ENCODE measurements at regions not wholly inside any gene's neighbourhood (a gene's known extent, or its start where the extent isn't known, plus 50 kb on each side); places are given as distances from the start of the nearest gene placed in this dataset.

GRCh38 chr18:55856679-55857078 is 268.7 kb upstream of the TCF4 start:
- TF ChIP-seq, protein P1, sequence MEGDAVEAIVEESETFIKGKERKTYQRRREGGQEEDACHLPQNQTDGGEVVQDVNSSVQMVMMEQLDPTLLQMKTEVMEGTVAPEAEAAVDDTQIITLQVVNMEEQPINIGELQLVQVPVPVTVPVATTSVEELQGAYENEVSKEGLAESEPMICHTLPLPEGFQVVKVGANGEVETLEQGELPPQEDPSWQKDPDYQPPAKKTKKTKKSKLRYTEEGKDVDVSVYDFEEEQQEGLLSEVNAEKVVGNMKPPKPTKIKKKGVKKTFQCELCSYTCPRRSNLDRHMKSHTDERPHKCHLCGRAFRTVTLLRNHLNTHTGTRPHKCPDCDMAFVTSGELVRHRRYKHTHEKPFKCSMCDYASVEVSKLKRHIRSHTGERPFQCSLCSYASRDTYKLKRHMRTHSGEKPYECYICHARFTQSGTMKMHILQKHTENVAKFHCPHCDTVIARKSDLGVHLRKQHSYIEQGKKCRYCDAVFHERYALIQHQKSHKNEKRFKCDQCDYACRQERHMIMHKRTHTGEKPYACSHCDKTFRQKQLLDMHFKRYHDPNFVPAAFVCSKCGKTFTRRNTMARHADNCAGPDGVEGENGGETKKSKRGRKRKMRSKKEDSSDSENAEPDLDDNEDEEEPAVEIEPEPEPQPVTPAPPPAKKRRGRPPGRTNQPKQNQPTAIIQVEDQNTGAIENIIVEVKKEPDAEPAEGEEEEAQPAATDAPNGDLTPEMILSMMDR (IDR thresholded peaks at IDR 0.05), result no peak
- no peak for TF ChIP-seq POLR2A (IDR thresholded peaks at IDR 0.05)
